Aorta (tissue), 5 donors: ENCODE measurements at regions not wholly inside any gene's neighbourhood (a gene's known extent, or its start where the extent isn't known, plus 50 kb on each side); places are given as distances from the start of the nearest gene placed in this dataset.
"Not testable (repeated sequence)": the region's sequence is repeated elsewhere in the genome, so short reads cannot be mapped to it uniquely, and the experiment has no call there.

ENCODE experiments used
- ATAC-seq: fragments of 200-7000 bp; cut with Tn5 transposase; one replicate; pipeline ENCODE4 v1.9.1; 2022; ENCODE audit warnings: moderate library complexity; ENCODE audit not compliant: low FRiP score
- DNase-seq, 2 donors: peaks; one replicate each; pipeline ENCODE4 v3.0.0-alpha.2; 2020
- H3K27ac ChIP-seq, 2 donors: one replicate each; pipeline ENCODE4 v1.5.1; 2013; ENCODE audit warnings: low read length in 2 of 2, mild to moderate bottlenecking in 2 of 2, moderate library complexity in 2 of 2, control low read depth in 1 of 2, inconsistent platforms in 1 of 2, low read depth in 1 of 2
- H3K27me3 ChIP-seq, 2 donors: one replicate each; pipeline ENCODE4 v1.6.1; 2013; ENCODE audit warnings: control low read depth in 1 of 2, low read length in 1 of 2, mild to moderate bottlenecking in 1 of 2, moderate library complexity in 1 of 2; ENCODE audit not compliant: insufficient read depth in 2 of 2, control insufficient read depth in 1 of 2
- H3K36me3 ChIP-seq, 2 donors: one replicate each; pipeline ENCODE4 v1.6.1; 2013; ENCODE audit warnings: control low read depth in 1 of 2, low read length in 1 of 2, mild to moderate bottlenecking in 1 of 2; ENCODE audit not compliant: insufficient read depth in 2 of 2, control insufficient read depth in 1 of 2
- H3K4me1 ChIP-seq, 2 donors: one replicate each; pipeline ENCODE4 v1.6.1; 2013; ENCODE audit warnings: low read length in 2 of 2, control low read depth in 1 of 2, mild to moderate bottlenecking in 1 of 2, moderate library complexity in 1 of 2; ENCODE audit not compliant: insufficient read depth in 2 of 2, control insufficient read depth in 1 of 2
- H3K4me3 ChIP-seq, 2 donors: one replicate each; pipeline ENCODE4 v1.5.1; 2013; ENCODE audit warnings: low read length in 2 of 2, control low read depth in 1 of 2, mild to moderate bottlenecking in 1 of 2
- H3K9me3 ChIP-seq: one replicate; pipeline ENCODE4 v1.6.1; 2013; ENCODE audit warnings: mild to moderate bottlenecking, low read length; ENCODE audit not compliant: control insufficient read depth
- WGBS, 2 donors: extraction: QIAGEN DNeasy Blood & Tissue Kit; methylation state at CpG; one replicate each; pipeline ENCODE4 v1.1.7; 2013; 5-methylcytosine and 5-hydroxymethylcytosine counted together
- intact Hi-C, 2 donors: fragments of 100-400 bp; cut with DNase I; formaldehyde crosslinking; loops; one replicate each; pipeline versions ENCODE4 v1.14.2 to v1.15.0; 2022
- donor health status: healthy with polysubstance abuse.
- donor health status: Bipolar disorder and iron deficiency.
- donor health status: DM: no; HTN: no; CAD: no.
- donor health status: DM: no; HTN: no; CAD: no.
- donor health status: DM: yes; HTN: yes; CAD: no.

GRCh38 chr14:71770431-71770830, 161.8 kb upstream of the RGS6 start:
- no peak for ATAC-seq

DNA sequence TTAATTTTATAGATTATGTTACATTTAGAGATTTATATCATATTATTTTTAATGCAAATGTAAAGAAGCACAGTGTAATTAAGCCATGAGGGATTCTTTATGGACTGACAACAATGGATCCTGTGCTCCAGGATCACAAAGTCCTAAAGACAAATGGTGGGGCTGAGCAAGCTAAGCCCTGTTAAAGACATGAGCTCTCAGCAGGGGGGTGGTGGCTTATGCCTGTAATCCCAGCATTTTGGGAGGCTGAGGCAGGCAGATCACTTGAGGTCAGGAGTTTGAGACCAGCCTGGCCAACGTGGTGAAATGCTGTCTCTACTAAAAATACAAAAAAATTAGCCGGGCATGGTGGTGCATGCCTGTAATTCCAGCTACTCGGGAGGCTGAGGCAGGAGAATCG, 160.8 kb upstream of the RGS6 start:
- H3K4me3 ChIP-seq, H3K27ac ChIP-seq, H3K4me1 ChIP-seq, intact Hi-C loops, H3K9me3 ChIP-seq, ATAC-seq, H3K27me3 ChIP-seq, DNase-seq, H3K36me3 ChIP-seq: not testable (repeated sequence)
- 88% methylated on average over 4 of the region's 4 CpGs for WGBS, 2 donors

More at GRCh38 chr14:71770431-71770830, 161.8 kb upstream of the RGS6 start:
- intact Hi-C loops = no loop called here
- no peak for DNase-seq
- Histone ChIP-seq H3K36me3 (no peaks in the 10 kb centered on the region), H3K27ac (no peak overlapping the region), H3K9me3 (peaks cover 5% of the 10 kb centered on the region), H3K4me3 (no peak overlapping the region), H3K4me1 (no peaks in the 10 kb centered on the region), H3K27me3 (no peaks in the 10 kb centered on the region)
- WGBS, 2 donors = 84 to 86% methylated on average over 3 of the region's 3 CpGs

DNA sequence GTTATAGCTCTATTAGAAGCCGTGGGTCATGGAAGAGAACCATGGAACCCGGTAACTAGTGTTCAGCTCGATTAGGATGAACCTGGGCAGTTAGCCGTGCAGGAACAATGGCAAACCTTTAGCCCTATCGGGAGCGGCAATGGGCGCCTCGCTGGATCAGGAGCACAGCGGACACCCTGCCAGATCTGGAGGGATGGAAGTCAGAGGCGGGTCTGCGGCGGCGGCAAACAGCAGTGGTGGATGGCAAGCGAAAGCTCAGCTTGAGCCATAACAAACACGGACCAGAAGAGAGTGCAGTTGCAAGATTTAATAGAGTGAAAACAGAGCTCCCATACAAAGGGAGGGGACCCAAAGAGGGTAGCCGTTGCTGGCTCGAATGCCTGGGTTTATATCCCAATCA, 160.2 kb upstream of the RGS6 start:
- H3K36me3 ChIP-seq, ATAC-seq, H3K4me3 ChIP-seq, DNase-seq, H3K27ac ChIP-seq, intact Hi-C loops, H3K9me3 ChIP-seq, H3K4me1 ChIP-seq, H3K27me3 ChIP-seq: not testable (repeated sequence)
- 93 to 94% methylated on average over 17 of the region's 17 CpGs for WGBS, 2 donors

DNA sequence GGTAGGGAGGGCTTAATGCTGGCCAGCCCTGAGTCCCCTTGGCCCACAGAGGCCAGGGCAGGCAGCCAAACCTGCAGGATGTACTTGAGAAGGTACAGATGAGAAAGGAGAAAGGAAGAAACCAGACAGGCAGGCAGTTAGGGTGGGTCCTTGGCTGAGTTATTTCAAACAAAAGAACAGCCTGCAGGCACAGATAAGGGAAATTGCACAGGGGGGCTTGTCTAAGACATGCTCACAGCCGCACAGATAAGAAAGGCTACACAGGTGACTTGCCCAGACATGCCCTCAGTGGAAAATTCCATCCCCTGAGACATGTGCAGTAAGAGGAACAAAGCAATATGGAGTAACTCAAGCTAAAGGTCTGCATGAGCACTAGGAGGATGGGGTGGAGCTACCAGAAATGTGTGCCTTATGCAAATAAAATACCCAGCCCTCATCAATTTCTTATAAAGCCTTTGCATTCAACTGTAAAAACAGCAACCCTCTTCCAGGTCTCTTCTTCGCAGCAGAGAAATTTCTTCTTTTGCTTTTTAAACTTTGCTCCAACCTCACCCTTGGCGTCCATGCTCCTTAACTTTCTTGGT, 158.2 kb upstream of the RGS6 start:
- Histone ChIP-seq H3K27me3 (no peaks in the 10 kb centered on the region), H3K36me3 (no peaks in the 10 kb centered on the region), H3K9me3 (peaks cover 5% of the 10 kb centered on the region), H3K4me1 (no peaks in the 10 kb centered on the region), H3K27ac (no peak overlapping the region), H3K4me3 (no peak overlapping the region)
- ATAC-seq = no peak
- 92% methylated on average over 3 of the region's 3 CpGs for WGBS, 2 donors
- no peak for DNase-seq
- intact Hi-C loops = no loop called here

DNA sequence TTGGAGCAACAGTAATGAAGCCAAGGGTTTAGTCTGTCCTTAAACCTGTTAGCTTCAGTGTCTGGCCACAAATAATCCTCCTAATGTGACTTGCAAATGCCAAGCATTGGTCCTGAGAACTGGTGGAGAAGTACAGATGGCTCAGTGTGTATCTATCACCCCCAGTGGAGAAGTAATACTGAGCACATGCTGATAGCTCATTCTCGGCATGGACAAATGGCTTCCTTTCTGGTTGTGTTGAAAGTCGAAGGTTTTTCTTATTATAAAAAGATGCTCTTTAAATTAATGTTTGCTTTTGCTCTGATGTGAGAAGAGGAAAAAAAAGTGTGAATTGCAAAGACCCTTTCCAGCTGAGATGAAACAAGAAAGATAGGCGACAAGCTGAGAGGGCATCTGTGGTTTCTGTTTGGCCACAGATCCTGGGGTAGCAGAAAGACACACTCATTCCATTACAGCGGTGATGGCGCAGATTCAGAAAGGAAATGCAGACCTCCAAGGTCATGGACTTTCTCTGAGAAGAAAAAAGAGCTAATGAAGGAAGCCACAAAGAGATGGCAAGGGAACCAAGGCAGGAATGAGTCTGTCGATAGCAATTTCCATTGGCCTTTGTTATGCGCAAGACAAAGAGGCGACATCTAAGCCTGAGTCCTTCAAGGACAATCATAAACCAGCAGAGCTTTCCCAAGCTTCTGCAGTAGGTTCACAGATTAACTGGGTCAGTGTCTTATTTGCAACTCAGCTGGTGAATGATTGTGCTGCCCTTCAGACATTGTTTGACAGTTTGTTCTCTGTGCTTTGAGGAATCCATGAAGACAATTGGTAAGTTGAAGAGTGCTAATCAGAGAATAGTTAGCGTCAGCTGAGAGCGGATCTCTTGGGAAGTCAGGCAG, 155.5 kb upstream of the RGS6 start:
- Histone ChIP-seq H3K27me3 (no peaks in the 10 kb centered on the region), H3K36me3 (no peaks in the 10 kb centered on the region), H3K4me3 (no peak overlapping the region), H3K27ac (no peak overlapping the region), H3K9me3 (peaks cover 5% of the 10 kb centered on the region), H3K4me1 (no peaks in the 10 kb centered on the region)
- DNase-seq = no peak
- no peak for ATAC-seq
- 80% methylated on average over 10 of the region's 10 CpGs for WGBS, 2 donors
- intact Hi-C loops = no loop called here

DNA sequence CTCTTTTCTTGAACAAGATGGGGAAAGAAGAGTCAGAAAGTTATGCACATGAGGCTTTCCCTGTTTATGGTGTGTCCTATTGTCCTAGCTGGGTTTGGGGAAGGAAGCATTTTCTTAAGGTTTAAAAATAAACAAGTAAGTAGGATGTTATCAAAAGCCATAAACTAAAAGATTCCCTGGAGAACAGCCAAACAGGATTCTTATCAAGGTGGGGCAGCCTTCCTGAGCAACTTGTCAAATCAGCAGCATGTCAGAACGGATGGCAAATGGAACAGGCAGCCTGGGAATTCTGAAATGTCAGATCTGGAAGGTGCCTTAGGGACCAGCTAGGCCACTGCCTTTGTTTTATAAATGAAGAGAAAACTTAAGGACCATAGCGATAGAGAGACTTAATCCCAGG, 152.2 kb upstream of the RGS6 start:
- no peak for ATAC-seq
- no peaks in the 10 kb centered on the region for H3K36me3 ChIP-seq
- intact Hi-C loops = no loop called here
- H3K4me3 ChIP-seq = no peak overlapping the region
- DNase-seq = no peak
- H3K27ac ChIP-seq = no peak overlapping the region
- 77 to 81% methylated on average over 2 of the region's 2 CpGs for WGBS, 2 donors
- H3K27me3 ChIP-seq = no peaks in the 10 kb centered on the region
- no peaks in the 10 kb centered on the region for H3K9me3 ChIP-seq
- H3K4me1 ChIP-seq = no peaks in the 10 kb centered on the region

GRCh38 chr14:71780822-71781221, 151.4 kb upstream of the RGS6 start:
- no peaks in the 10 kb centered on the region for H3K36me3 ChIP-seq
- ATAC-seq = no peak
- no peak for DNase-seq
- intact Hi-C loops = no loop called here
- no peak overlapping the region for H3K4me3 ChIP-seq
- no peaks in the 10 kb centered on the region for H3K4me1 ChIP-seq
- WGBS, 2 donors = 84 to 85% methylated on average over 3 of the region's 3 CpGs
- H3K27me3 ChIP-seq = no peaks in the 10 kb centered on the region
- no peak overlapping the region for H3K27ac ChIP-seq
- H3K9me3 ChIP-seq = no peaks in the 10 kb centered on the region

GRCh38 chr14:71783088-71783487, 149.1 kb upstream of the RGS6 start:
- no peak for ATAC-seq
- no peaks in the 10 kb centered on the region for H3K9me3 ChIP-seq
- no peak overlapping the region for H3K27ac ChIP-seq
- 85% methylated on average over 4 of the region's 4 CpGs for WGBS, 2 donors
- H3K4me3 ChIP-seq = no peak overlapping the region
- H3K27me3 ChIP-seq = no peaks in the 10 kb centered on the region
- H3K36me3 ChIP-seq = no peaks in the 10 kb centered on the region
- DNase-seq = no peak
- no peaks in the 10 kb centered on the region for H3K4me1 ChIP-seq
- intact Hi-C loops = no loop called here

DNA sequence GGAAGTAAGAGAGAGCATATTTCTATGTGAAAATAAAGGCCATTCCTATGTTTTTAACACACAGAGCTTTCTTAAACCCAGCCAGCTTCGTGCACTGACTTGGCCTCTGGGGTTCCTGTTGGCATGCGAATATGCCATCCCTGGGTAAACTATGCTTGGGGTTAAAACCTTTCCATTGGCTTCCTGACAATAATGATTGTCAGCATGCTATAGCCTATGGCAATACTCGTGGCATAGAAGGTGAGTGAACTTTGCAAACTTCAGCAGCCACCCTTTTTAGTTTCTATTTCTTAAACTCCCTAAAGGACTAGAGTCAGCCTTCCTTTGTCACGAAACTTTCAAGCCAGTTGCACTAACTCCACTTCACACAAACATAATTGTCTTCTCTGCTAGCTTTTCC, 148.4 kb upstream of the RGS6 start:
- Histone ChIP-seq H3K27me3 (no peaks in the 10 kb centered on the region), H3K4me3 (no peak overlapping the region), H3K36me3 (no peaks in the 10 kb centered on the region), H3K9me3 (no peaks in the 10 kb centered on the region), H3K27ac (no peak overlapping the region), H3K4me1 (no peaks in the 10 kb centered on the region)
- DNase-seq = no peak
- WGBS, 2 donors = 40 to 43% methylated on average over 4 of the region's 4 CpGs
- intact Hi-C loops = no loop called here
- ATAC-seq = no peak
